OCI-LY1 (cell line): ENCODE measurements at regions not wholly inside any gene's neighbourhood (a gene's known extent, or its start where the extent isn't known, plus 50 kb on each side); places are given as distances from the start of the nearest gene placed in this dataset.

ENCODE experiments used
- H2AFZ ChIP-seq: fragments of 200-600 bp; sonication (generic), shearing (Covaris generic); 2 replicates; pipeline ENCODE4 v1.6.0; 2014; ENCODE audit warnings: antibody characterized with exemption, mild to moderate bottlenecking, low read length
- H3F3A ChIP-seq: fragments of 200-600 bp; sonication (generic), shearing (Covaris generic); 2 replicates; pipeline ENCODE4 v1.6.0; 2014; ENCODE audit warnings: mild to moderate bottlenecking, antibody characterized with exemption, low read length, moderate library complexity; ENCODE audit not compliant: insufficient read depth
- H3K27ac ChIP-seq: fragments of 200-600 bp; sonication (generic); 2 replicates; pipeline ENCODE4 v1.5.1; 2014; ENCODE audit warnings: low read length, mixed run types, mild to moderate bottlenecking, low read depth; ENCODE audit not compliant: poor library complexity, severe bottlenecking
- H3K27me3 ChIP-seq: fragments of 200-600 bp; sonication (generic); 2 replicates; pipeline ENCODE4 v1.6.0; 2014; ENCODE audit warnings: antibody characterized with exemption, mild to moderate bottlenecking, low read length, moderate library complexity; ENCODE audit not compliant: insufficient read depth
- H3K36me3 ChIP-seq: fragments of 200-600 bp; sonication (generic); 2 replicates; pipeline ENCODE4 v1.6.1; 2014; ENCODE audit warnings: mild to moderate bottlenecking, antibody characterized with exemption, low read length, moderate library complexity, mixed read lengths; ENCODE audit not compliant: insufficient read depth
- H3K4me1 ChIP-seq: fragments of 200-600 bp; sonication (generic); 2 replicates; pipeline ENCODE4 v1.5.1; 2014; ENCODE audit warnings: mild to moderate bottlenecking, low read length, moderate library complexity; ENCODE audit not compliant: insufficient read depth, severe bottlenecking
- H3K4me2 ChIP-seq: fragments of 200-600 bp; sonication (generic), shearing (Covaris generic); 2 replicates; pipeline ENCODE4 v1.6.1; 2014; ENCODE audit warnings: low read length
- H3K4me3 ChIP-seq: fragments of 200-600 bp; sonication (generic); 2 replicates; pipeline ENCODE4 v1.5.1; 2014; ENCODE audit warnings: low read length, low read depth, mild to moderate bottlenecking, mixed read lengths; ENCODE audit not compliant: poor library complexity, severe bottlenecking
- H3K79me2 ChIP-seq: fragments of 200-600 bp; shearing (Covaris generic); 2 replicates; pipeline ENCODE4 v1.6.1; 2016; ENCODE audit warnings: mixed run types, low read length, mixed read lengths; ENCODE audit not compliant: insufficient read depth
- H3K9ac ChIP-seq: fragments of 200-600 bp; sonication (generic), shearing (Covaris generic); 2 replicates; pipeline ENCODE4 v1.6.1; 2014; ENCODE audit warnings: mild to moderate bottlenecking, low read length, mixed read lengths
- H3K9me2 ChIP-seq: fragments of 200-600 bp; sonication (generic), shearing (Covaris generic); 2 replicates; pipeline ENCODE4 v1.6.1; 2014; ENCODE audit warnings: low read depth, mild to moderate bottlenecking, low read length, mixed read lengths
- H3K9me3 ChIP-seq: fragments of 200-600 bp; shearing (Covaris generic); 2 replicates; pipeline ENCODE4 v1.6.1; 2014; ENCODE audit warnings: low read length, mixed read lengths
- H4K20me1 ChIP-seq: fragments of 200-600 bp; sonication (generic), shearing (Covaris generic); 2 replicates; pipeline ENCODE4 v1.6.0; 2016; ENCODE audit warnings: mild to moderate bottlenecking, low read length; ENCODE audit not compliant: insufficient read depth
- EZH2 ChIP-seq: fragments of 200-600 bp; sonication (generic), shearing (Covaris generic); IDR thresholded peaks from 2 replicates; pipeline ENCODE4 v1.8.0; 2017; ENCODE audit warnings: borderline replicate concordance, mixed run types, mild to moderate bottlenecking, antibody characterized with exemption, low read length, moderate library complexity, mixed read lengths
- TF ChIP-seq, protein P1 (sequence below): fragments of 200-600 bp; sonication (generic), shearing (Covaris generic); IDR thresholded peaks from 2 replicates; pipeline ENCODE4 v1.5.1; 2017; ENCODE audit warnings: mild to moderate bottlenecking, antibody characterized with exemption, low read length, moderate library complexity, mixed read lengths

DNA sequence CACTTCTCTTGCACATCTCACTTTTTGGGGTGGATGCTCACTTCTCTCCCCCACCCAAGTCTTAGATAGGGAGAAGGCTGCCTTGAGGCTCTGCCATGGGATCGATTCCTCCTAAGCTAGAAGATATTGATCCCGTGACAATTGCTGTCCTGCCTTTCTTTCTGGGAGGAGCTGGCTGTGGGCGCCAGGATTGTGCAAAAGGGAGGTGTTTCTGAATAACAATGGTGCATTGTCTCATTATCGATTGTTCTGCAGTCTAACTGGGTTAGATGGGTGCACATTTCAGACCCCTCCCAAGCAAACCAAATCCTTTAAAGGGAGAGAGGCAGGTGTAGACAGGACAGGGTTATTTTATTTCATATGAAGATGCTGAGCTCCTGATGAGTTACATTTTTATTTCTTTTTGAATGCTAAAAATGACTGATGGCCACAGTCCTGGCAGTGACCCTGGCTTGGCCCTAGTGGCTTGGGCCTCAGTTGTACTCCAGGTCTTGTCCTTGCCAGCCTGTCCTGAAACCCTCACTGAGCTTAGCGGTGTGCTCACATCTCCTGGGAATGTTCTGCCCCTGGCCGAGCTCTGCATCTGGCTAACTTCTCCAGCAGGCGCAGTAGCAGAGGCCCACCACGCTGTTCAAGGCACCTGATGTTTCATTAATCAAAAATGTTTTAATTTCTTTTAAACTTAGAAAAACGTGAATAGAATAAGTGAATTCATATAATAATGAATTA lies 99.0 kb upstream of the KAZN start:
- Histone ChIP-seq H3K4me2 (no peak overlapping the region), H3K4me3 (no peak overlapping the region), H3K9ac (no peak overlapping the region), H3K4me1 (no peaks in the 10 kb centered on the region), H3K9me2 (no peaks in the 10 kb centered on the region), H4K20me1 (no peaks in the 10 kb centered on the region), H3K9me3 (no peaks in the 10 kb centered on the region), H3K79me2 (no peaks in the 10 kb centered on the region), H3K36me3 (no peaks in the 10 kb centered on the region), H3F3A (no peaks in the 10 kb centered on the region), H3K27ac (no peak overlapping the region), H2AFZ (no peak overlapping the region), H3K27me3 (no peaks in the 10 kb centered on the region)
- TF ChIP-seq EZH2: no peak
- TF ChIP-seq, protein P1, sequence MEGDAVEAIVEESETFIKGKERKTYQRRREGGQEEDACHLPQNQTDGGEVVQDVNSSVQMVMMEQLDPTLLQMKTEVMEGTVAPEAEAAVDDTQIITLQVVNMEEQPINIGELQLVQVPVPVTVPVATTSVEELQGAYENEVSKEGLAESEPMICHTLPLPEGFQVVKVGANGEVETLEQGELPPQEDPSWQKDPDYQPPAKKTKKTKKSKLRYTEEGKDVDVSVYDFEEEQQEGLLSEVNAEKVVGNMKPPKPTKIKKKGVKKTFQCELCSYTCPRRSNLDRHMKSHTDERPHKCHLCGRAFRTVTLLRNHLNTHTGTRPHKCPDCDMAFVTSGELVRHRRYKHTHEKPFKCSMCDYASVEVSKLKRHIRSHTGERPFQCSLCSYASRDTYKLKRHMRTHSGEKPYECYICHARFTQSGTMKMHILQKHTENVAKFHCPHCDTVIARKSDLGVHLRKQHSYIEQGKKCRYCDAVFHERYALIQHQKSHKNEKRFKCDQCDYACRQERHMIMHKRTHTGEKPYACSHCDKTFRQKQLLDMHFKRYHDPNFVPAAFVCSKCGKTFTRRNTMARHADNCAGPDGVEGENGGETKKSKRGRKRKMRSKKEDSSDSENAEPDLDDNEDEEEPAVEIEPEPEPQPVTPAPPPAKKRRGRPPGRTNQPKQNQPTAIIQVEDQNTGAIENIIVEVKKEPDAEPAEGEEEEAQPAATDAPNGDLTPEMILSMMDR: no peak

DNA sequence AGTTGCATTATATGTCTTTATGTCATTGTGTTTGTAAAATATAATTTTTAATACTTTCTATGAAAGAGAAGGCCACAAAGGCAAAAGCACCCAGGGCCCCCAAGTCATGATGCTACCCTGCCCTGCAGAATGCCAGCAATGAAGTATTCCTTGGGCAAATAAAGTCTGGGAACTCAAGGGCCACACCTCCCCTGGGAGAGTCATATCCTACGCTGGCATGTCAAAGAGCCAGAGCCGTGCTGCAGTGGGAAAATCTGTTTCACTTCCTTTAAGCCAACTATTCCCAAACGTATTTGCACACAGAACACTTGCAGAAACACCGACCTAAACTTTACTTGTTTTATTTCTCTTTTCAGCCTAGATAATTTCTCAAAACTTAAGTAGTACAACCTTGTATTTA lies 98.4 kb upstream of the KAZN start:
- Histone ChIP-seq H3K4me3 (no peak overlapping the region), H3K36me3 (no peaks in the 10 kb centered on the region), H3K9me2 (no peaks in the 10 kb centered on the region), H3K79me2 (no peaks in the 10 kb centered on the region), H3F3A (no peaks in the 10 kb centered on the region), H3K27me3 (no peaks in the 10 kb centered on the region), H3K4me1 (no peaks in the 10 kb centered on the region), H4K20me1 (no peaks in the 10 kb centered on the region), H3K9me3 (no peaks in the 10 kb centered on the region), H2AFZ (no peak overlapping the region), H3K4me2 (no peak overlapping the region), H3K27ac (no peak overlapping the region), H3K9ac (no peak overlapping the region)
- no peak for TF ChIP-seq EZH2
- TF ChIP-seq, protein P1: no peak

DNA sequence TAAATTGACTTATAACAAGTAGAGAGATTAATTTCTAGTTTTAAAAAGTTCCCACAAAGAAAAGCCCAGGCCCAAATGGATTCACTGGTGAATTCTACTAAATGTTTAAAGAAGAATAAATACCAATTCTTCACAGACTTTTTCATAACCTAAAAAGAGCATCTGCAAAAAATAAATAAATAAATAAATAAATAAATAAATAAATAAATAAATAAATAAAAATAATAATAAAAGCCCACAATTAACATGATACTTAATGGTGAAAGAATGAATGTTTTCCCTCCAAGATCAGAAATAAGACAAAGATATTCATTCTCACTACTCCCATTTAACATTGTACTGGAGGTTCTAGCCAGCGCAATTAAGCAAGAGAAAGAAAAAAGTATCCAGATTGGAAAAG lies 97.6 kb upstream of the KAZN start:
- TF ChIP-seq EZH2: no peak
- TF ChIP-seq, protein P1: no peak
- no peak overlapping the region for H3K27ac ChIP-seq
- no peaks in the 10 kb centered on the region for H3K9me3 ChIP-seq
- H3K36me3 ChIP-seq: no peaks in the 10 kb centered on the region
- H3K79me2 ChIP-seq: no peaks in the 10 kb centered on the region
- H3K4me3 ChIP-seq: no peak overlapping the region
- H3K27me3 ChIP-seq: no peaks in the 10 kb centered on the region
- no peak overlapping the region for H2AFZ ChIP-seq
- no peak overlapping the region for H3K4me2 ChIP-seq
- no peaks in the 10 kb centered on the region for H3K9me2 ChIP-seq
- no peaks in the 10 kb centered on the region for H3F3A ChIP-seq
- no peaks in the 10 kb centered on the region for H3K4me1 ChIP-seq
- H3K9ac ChIP-seq: no peak overlapping the region
- H4K20me1 ChIP-seq: no peaks in the 10 kb centered on the region
